ENCODE measurements at regions not wholly inside any gene's neighbourhood (a gene's known extent, or its start where the extent isn't known, plus 50 kb on each side); places are given as distances from the start of the nearest gene placed in this dataset.

DNA sequence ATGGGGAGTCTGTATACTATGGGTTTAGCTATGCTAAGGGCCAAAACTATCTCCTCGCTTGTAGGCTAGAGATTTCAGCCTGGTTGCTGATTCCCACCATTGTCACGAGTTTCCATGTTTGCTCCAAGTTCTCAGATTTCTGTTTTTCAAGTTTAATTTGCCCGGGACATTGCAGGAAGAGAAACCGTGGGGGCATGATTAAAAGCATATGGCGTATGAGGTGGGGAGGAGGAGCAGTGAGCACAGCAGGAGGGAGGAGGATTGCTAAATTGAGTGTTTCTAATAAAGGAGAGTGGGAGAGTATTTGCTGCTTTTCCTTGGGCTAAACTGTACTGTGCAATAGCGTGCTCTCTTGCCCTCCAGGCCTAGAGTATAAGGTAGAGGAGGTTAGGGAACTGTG is 558.4 kb downstream of the METTL15 start:
- TF ChIP-seq EZH2 (IDR thresholded peaks at IDR 0.05) (no peak), FOXP2 (optimal IDR thresholded peaks at IDR 0.05; ENCODE audit: control extremely low read depth, extremely low read length, insufficient read depth) (peak; percentile 90)
- DNase-seq (ENCODE audit: low read depth, low spot score), result peak; percentile 94
- Histone ChIP-seq H3K27ac (peak overlapping the region; percentile 93), H3K9ac (ENCODE audit: insufficient read length) (peak overlapping the region; percentile 33), H3K36me3 (ENCODE audit: insufficient read depth, low read length) (no peaks in the 10 kb centered on the region), H3K9me3 (ENCODE audit: low read depth, low read length) (no peaks in the 10 kb centered on the region), H3K4me3 (peak overlapping the region; percentile 62)

DNA sequence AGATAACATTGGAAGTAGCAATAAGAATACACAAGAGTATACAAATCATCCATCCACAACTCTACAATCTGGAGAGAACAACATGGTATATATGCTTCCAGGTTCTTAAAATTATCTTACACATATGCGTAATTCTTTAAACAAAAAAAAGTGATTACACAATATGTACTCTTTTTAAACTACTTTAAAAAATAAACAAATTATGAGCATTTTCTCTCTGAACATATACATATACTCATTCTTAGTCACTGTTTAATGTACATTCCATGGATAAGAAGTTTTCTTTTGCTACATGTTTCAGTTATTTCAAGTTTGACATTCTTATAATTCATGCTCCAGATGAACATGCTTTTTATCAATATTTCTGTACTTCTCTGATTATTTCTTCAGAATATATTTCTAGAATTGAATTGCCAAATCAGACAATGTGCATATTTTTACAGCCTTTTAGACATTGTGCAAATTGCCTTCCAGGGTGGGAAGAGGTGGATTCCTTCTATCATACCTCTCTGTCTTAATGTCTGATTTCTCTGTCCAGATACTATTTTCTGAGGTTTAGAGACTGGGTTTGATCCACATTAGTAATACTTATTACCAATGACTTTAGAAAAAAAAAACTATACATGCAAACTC is 551.6 kb downstream of the METTL15 start:
- no peak for DNase-seq (ENCODE audit: low read depth, low spot score)
- Histone ChIP-seq H3K27ac (no peak overlapping the region), H3K9ac (ENCODE audit: insufficient read length) (no peak overlapping the region)

DNA sequence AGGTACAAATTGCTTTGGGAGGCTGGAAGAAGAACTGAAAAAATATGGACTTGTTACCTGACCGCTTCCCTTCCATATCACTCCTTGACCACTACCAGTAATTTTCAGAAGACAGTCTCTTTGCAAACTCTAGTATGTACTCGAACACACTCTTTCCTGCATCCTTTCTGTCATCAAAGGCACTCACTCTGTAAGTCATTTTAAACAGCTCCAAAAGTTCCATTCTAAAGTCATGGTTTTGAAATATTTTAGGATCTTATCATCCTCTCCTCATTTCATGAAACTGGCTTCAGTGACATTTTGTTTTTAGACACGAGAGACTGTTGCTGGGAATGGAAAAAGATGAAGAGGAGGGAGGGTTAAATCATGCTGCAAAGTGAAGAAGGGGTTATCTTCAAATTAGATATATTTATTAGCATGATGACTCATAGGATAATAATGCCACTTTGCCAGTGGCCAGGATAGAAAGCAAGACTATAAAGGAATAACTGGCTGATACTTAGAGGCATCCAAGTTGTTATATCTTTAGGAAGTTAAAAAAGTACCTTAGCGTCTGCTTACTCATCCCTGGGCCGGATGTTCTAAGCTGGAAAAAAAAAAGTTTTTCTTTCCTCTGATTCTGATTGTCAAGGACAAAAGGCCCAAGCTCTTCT is 549.3 kb downstream of the METTL15 start:
- Histone ChIP-seq H3K36me3 (ENCODE audit: insufficient read depth, low read length) (no peaks in the 10 kb centered on the region), H3K27ac (no peak overlapping the region), H3K4me3 (no peak overlapping the region), H3K9ac (ENCODE audit: insufficient read length) (no peak overlapping the region), H3K9me3 (ENCODE audit: low read depth, low read length) (no peaks in the 10 kb centered on the region)
- DNase-seq (ENCODE audit: low read depth, low spot score), result no peak
- TF ChIP-seq EZH2 (IDR thresholded peaks at IDR 0.05) (no peak), POLR2AphosphoS5 (IDR thresholded peaks at IDR 0.05; ENCODE audit: borderline replicate concordance, low read depth, low read length) (no peak), FOXP2 (optimal IDR thresholded peaks at IDR 0.05; ENCODE audit: control extremely low read depth, extremely low read length, insufficient read depth) (no peak)

More for the DNA sequence above, 551.6 kb downstream of the METTL15 start:
- H3K36me3 ChIP-seq (ENCODE audit: insufficient read depth, low read length), result no peaks in the 10 kb centered on the region
- TF ChIP-seq POLR2AphosphoS5 (IDR thresholded peaks at IDR 0.05; ENCODE audit: borderline replicate concordance, low read depth, low read length), result no peak
- no peak for TF ChIP-seq FOXP2 (optimal IDR thresholded peaks at IDR 0.05; ENCODE audit: control extremely low read depth, extremely low read length, insufficient read depth)
- no peak for TF ChIP-seq EZH2 (IDR thresholded peaks at IDR 0.05)
- H3K9me3 ChIP-seq (ENCODE audit: low read depth, low read length), result no peaks in the 10 kb centered on the region
- no peak overlapping the region for H3K4me3 ChIP-seq

DNA sequence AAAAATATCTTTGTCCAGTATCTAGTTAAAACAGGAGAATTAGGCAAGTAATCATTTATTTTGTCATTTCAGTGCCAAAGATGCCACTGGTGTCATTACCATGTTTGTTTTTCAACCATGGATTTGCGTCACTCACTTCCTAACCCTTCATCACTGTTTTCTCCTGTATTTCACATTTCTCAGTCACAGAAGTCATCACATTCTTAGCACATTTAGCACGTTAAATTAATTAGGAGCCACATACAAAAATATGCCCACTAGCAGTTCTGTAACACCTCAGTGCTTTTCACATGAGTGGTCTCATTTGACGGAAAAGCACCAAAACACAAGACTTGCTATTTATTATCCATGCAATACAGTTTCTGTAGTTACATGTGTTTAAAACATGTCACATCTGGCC is 546.0 kb downstream of the METTL15 start:
- no peak overlapping the region for H3K4me3 ChIP-seq
- TF ChIP-seq EZH2 (IDR thresholded peaks at IDR 0.05) (no peak), POLR2AphosphoS5 (IDR thresholded peaks at IDR 0.05; ENCODE audit: borderline replicate concordance, low read depth, low read length) (no peak), FOXP2 (optimal IDR thresholded peaks at IDR 0.05; ENCODE audit: control extremely low read depth, extremely low read length, insufficient read depth) (no peak)
- H3K9ac ChIP-seq (ENCODE audit: insufficient read length), result no peak overlapping the region
- no peak overlapping the region for H3K27ac ChIP-seq
- no peaks in the 10 kb centered on the region for H3K36me3 ChIP-seq (ENCODE audit: insufficient read depth, low read length)
- no peaks in the 10 kb centered on the region for H3K9me3 ChIP-seq (ENCODE audit: low read depth, low read length)
- DNase-seq (ENCODE audit: low read depth, low spot score), result no peak

DNA sequence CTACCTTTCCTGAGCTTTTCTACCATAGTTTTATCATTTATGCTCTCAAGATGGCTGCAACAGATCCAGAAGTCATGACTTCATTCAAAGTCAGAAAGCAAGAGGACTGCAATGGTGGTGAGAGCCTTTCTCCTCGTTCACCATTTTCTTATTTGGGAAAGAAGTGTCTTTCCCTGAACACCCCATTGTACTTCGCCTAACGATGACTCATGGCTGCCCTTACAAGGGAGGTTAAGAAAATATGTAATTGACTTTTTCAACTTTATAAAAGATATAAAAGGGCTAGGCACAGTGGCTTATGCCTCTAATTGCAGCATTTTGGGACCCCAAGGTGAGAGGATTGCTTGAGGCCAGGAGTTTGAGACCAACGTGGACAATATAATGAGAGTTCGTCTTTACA is 541.7 kb downstream of the METTL15 start:
- Histone ChIP-seq H3K27ac (no peak overlapping the region), H3K9me3 (ENCODE audit: low read depth, low read length) (no peaks in the 10 kb centered on the region), H3K9ac (ENCODE audit: insufficient read length) (no peak overlapping the region), H3K36me3 (ENCODE audit: insufficient read depth, low read length) (no peaks in the 10 kb centered on the region), H3K4me3 (no peak overlapping the region)
- no peak for TF ChIP-seq POLR2AphosphoS5 (IDR thresholded peaks at IDR 0.05; ENCODE audit: borderline replicate concordance, low read depth, low read length)
- no peak for TF ChIP-seq EZH2 (IDR thresholded peaks at IDR 0.05)
- no peak for TF ChIP-seq FOXP2 (optimal IDR thresholded peaks at IDR 0.05; ENCODE audit: control extremely low read depth, extremely low read length, insufficient read depth)
- no peak for DNase-seq (ENCODE audit: low read depth, low spot score)

DNA sequence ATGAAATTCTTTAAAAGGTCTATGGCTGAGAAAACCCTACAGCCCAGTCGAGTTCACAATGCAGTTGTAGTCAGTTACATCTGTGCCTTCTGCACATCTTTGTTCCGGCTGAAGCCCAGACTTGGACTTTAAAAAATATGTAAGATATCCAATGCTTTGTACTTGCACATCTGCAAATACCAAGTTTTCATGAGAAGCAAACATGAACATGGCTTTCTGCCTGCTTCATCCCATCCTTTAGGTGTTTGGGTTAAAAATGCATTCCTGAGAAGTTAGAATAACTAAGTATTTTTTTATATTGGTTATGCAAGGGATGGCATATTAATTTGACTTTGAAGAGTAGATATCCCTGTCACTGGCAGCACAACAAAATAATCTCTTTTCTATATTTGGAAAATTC is 528.4 kb downstream of the METTL15 start:
- no peaks in the 10 kb centered on the region for H3K36me3 ChIP-seq (ENCODE audit: insufficient read depth, low read length)
- no peak for DNase-seq (ENCODE audit: low read depth, low spot score)
- TF ChIP-seq FOXP2 (optimal IDR thresholded peaks at IDR 0.05; ENCODE audit: control extremely low read depth, extremely low read length, insufficient read depth), result no peak
- TF ChIP-seq EZH2 (IDR thresholded peaks at IDR 0.05), result no peak
- no peak for TF ChIP-seq POLR2AphosphoS5 (IDR thresholded peaks at IDR 0.05; ENCODE audit: borderline replicate concordance, low read depth, low read length)

DNA sequence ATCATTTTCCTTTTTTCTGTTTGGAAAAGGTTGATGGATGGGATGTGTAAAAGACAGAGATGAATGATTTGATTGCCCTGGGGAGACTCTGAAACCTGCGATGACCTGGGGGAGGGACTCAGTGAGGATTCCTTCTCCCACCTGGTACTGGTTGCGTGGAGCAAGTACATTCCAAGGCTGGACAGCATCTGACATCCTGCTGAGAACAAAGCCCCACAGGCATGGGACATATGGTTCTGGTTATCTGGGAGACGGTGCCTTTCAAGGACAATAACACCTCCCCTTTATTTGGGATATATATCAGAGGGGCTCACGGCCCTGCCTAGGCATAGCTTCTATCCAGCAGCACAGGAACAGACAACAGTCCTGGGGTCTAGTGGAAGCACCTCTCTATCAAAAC is 527.8 kb downstream of the METTL15 start:
- TF ChIP-seq FOXP2 (optimal IDR thresholded peaks at IDR 0.05; ENCODE audit: control extremely low read depth, extremely low read length, insufficient read depth) (no peak), POLR2AphosphoS5 (IDR thresholded peaks at IDR 0.05; ENCODE audit: borderline replicate concordance, low read depth, low read length) (no peak), EZH2 (IDR thresholded peaks at IDR 0.05) (no peak)
- H3K27ac ChIP-seq, result no peak overlapping the region
- no peaks in the 10 kb centered on the region for H3K9me3 ChIP-seq (ENCODE audit: low read depth, low read length)
- no peak overlapping the region for H3K9ac ChIP-seq (ENCODE audit: insufficient read length)
- no peaks in the 10 kb centered on the region for H3K36me3 ChIP-seq (ENCODE audit: insufficient read depth, low read length)
- DNase-seq (ENCODE audit: low read depth, low spot score), result no peak
- H3K4me3 ChIP-seq, result no peak overlapping the region

More for the DNA sequence above, 528.4 kb downstream of the METTL15 start:
- Histone ChIP-seq H3K27ac (no peak overlapping the region), H3K9me3 (ENCODE audit: low read depth, low read length) (no peaks in the 10 kb centered on the region), H3K4me3 (no peak overlapping the region), H3K9ac (ENCODE audit: insufficient read length) (no peak overlapping the region)

DNA sequence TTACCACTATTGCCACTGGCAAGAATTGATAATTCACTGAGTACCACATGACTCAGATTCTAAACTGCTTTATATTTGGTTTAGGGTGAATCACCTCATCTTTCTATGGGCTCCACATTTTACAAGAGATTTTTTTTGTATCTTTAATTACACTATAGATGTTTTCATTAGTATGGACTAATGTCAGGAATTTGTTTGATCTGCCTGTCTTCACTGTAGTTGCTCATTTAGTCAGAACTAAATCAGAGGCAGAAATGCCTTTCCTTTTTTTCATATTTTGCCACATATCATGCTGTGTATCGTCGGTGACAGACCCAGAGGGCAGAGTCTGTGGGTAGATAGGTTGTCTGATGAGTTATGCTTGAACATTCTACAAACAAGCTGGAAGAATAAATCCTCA is 524.1 kb downstream of the METTL15 start:
- no peak overlapping the region for H3K27ac ChIP-seq
- H3K9me3 ChIP-seq (ENCODE audit: low read depth, low read length), result no peaks in the 10 kb centered on the region
- no peaks in the 10 kb centered on the region for H3K36me3 ChIP-seq (ENCODE audit: insufficient read depth, low read length)

More for the DNA sequence above, 524.1 kb downstream of the METTL15 start:
- no peak overlapping the region for H3K9ac ChIP-seq (ENCODE audit: insufficient read length)
- no peak overlapping the region for H3K4me3 ChIP-seq
- DNase-seq (ENCODE audit: low read depth, low spot score), result no peak
- TF ChIP-seq FOXP2 (optimal IDR thresholded peaks at IDR 0.05; ENCODE audit: control extremely low read depth, extremely low read length, insufficient read depth) (no peak), EZH2 (IDR thresholded peaks at IDR 0.05) (no peak), POLR2AphosphoS5 (IDR thresholded peaks at IDR 0.05; ENCODE audit: borderline replicate concordance, low read depth, low read length) (no peak)
